Lung (tissue), 11 donors: ENCODE measurements at regions not wholly inside any gene's neighbourhood (a gene's known extent, or its start where the extent isn't known, plus 50 kb on each side); places are given as distances from the start of the nearest gene placed in this dataset.

Experiments
- ATAC-seq: fragments of 200-7000 bp; cut with Tn5 transposase; one replicate; pipeline ENCODE4 v1.9.1; 2020; ENCODE audit warnings: moderate number of reproducible peaks; ENCODE audit not compliant: insufficient read depth, low FRiP score
- DNase-seq, 3 donors: peaks; one replicate each; pipeline ENCODE4 v3.0.0-alpha.2; 2013 to 2017
- H3K27ac ChIP-seq, 2 donors: one replicate each; pipeline ENCODE4 v1.5.1; 2013; ENCODE audit warnings: mild to moderate bottlenecking in 2 of 2, moderate library complexity in 2 of 2, control low read depth in 1 of 2, inconsistent platforms in 1 of 2, low read depth in 1 of 2, low read length in 1 of 2
- H3K27me3 ChIP-seq, 3 donors: one replicate each; pipeline ENCODE4 v1.5.1; 2013; ENCODE audit warnings: low read length in 2 of 3; ENCODE audit not compliant: control insufficient read depth in 3 of 3, insufficient read depth in 3 of 3
- H3K36me3 ChIP-seq, 4 donors: one replicate each; pipeline ENCODE4 v1.5.1; 2013; ENCODE audit warnings: low read length in 4 of 4, mild to moderate bottlenecking in 1 of 4, moderate library complexity in 1 of 4; ENCODE audit not compliant: control insufficient read depth in 4 of 4, insufficient read depth in 4 of 4
- H3K4me1 ChIP-seq, 5 donors: one replicate each; pipeline ENCODE4 v1.5.1; 2013; ENCODE audit warnings: low read length in 5 of 5, mild to moderate bottlenecking in 2 of 5, moderate library complexity in 1 of 5; ENCODE audit not compliant: control insufficient read depth in 5 of 5, insufficient read depth in 5 of 5
- H3K4me3 ChIP-seq: one replicate; pipeline ENCODE4 v1.5.1; 2013; ENCODE audit warnings: mild to moderate bottlenecking, control low read depth, moderate library complexity
- H3K9ac ChIP-seq, 2 donors: one replicate each; pipeline ENCODE4 v1.5.1; 2013; ENCODE audit warnings: low read length in 2 of 2, control low read depth in 1 of 2; ENCODE audit not compliant: insufficient read depth in 1 of 2
- H3K9me3 ChIP-seq, 4 donors: one replicate each; pipeline ENCODE4 v1.5.1; 2013; ENCODE audit warnings: low read length in 3 of 4, mild to moderate bottlenecking in 1 of 4, moderate library complexity in 1 of 4; ENCODE audit not compliant: control insufficient read depth in 4 of 4, insufficient read depth in 3 of 4
- CTCF ChIP-seq: IDR thresholded peaks from 2 replicates; pipeline ENCODE4 v1.5.1; 2012; ENCODE audit warnings: mild to moderate bottlenecking; ENCODE audit errors: control extremely low read depth, extremely low read depth
- WGBS, 2 donors: extraction: QIAGEN DNeasy Blood & Tissue Kit; methylation state at CpG; one replicate each; pipeline ENCODE4 v1.1.7; 2013; 5-methylcytosine and 5-hydroxymethylcytosine counted together
- donor health status: control.
- donor health status: control.
- donor health status: Bipolar disorder and iron deficiency.
- donor health status: healthy.
- donor health status: DM: yes; HTN: yes; CAD: no.

- no peak for TF ChIP-seq CTCF
- WGBS, 2 donors, result 66 to 68% methylated on average over 4 of the region's 4 CpGs
- Histone ChIP-seq H3K9ac (no peak overlapping the region), H3K9me3 (no peaks in the 10 kb centered on the region), H3K4me3 (no peak overlapping the region), H3K4me1 (peaks cover 0 to 5% (median 0%) of the 10 kb centered on the region in 5 donors), H3K27ac (no peak overlapping the region), H3K27me3 (no peaks in the 10 kb centered on the region), H3K36me3 (no peaks in the 10 kb centered on the region)
- no peak for DNase-seq
- ATAC-seq, result no peak
Measured at GRCh38 chr12:83634726-83635267, 948.1 kb downstream of the TMTC2 start.

GRCh38 chr12:83630526-83630925 is 943.8 kb downstream of the TMTC2 start:
- Histone ChIP-seq H3K9me3 (no peaks in the 10 kb centered on the region), H3K27me3 (no peaks in the 10 kb centered on the region), H3K4me1 (peaks cover 0 to 5% (median 0%) of the 10 kb centered on the region in 5 donors), H3K36me3 (no peaks in the 10 kb centered on the region), H3K9ac (no peak overlapping the region), H3K4me3 (no peak overlapping the region), H3K27ac (no peak overlapping the region)
- ATAC-seq, result no peak
- no peak for TF ChIP-seq CTCF
- WGBS, 2 donors, result 90 to 100% methylated on average over 1 of the region's 1 CpG
- DNase-seq, result no peak

GRCh38 chr12:83629931-83630330 is 943.2 kb downstream of the TMTC2 start:
- H3K27ac ChIP-seq, result no peak overlapping the region
- H3K4me3 ChIP-seq, result no peak overlapping the region
- peaks cover 0 to 5% (median 0%) of the 10 kb centered on the region in 5 donors for H3K4me1 ChIP-seq
- no peak for DNase-seq
- no peaks in the 10 kb centered on the region for H3K27me3 ChIP-seq
- H3K9me3 ChIP-seq, result no peaks in the 10 kb centered on the region
- TF ChIP-seq CTCF, result no peak
- 71 to 83% methylated on average over 3 of the region's 3 CpGs for WGBS, 2 donors
- H3K9ac ChIP-seq, result no peak overlapping the region
- no peak for ATAC-seq
- H3K36me3 ChIP-seq, result no peaks in the 10 kb centered on the region

- Histone ChIP-seq H3K27ac (no peak overlapping the region), H3K4me1 (no peaks in the 10 kb centered on the region), H3K27me3 (no peaks in the 10 kb centered on the region), H3K9me3 (no peaks in the 10 kb centered on the region), H3K4me3 (no peak overlapping the region), H3K36me3 (no peaks in the 10 kb centered on the region), H3K9ac (no peak overlapping the region)
- 51 to 76% methylated on average over 1 of the region's 1 CpG for WGBS, 2 donors
- TF ChIP-seq CTCF, result no peak
- no peak for ATAC-seq
- DNase-seq, result no peak
Measured at GRCh38 chr12:83622205-83622604, 935.5 kb downstream of the TMTC2 start.
